ENCODE measurements at regions not wholly inside any gene's neighbourhood (a gene's known extent, or its start where the extent isn't known, plus 50 kb on each side); places are given as distances from the start of the nearest gene placed in this dataset.
A peak's percentile ranks its signal among the peaks of the same experiment; 100 is the strongest.

GRCh38 chr2:45168711-45169338 is 159.6 kb upstream of the SIX2 start:
- H3K4me3 Mint-ChIP-seq (ENCODE audit: low read depth): peak overlapping the region; percentile 74
- H3K9me3 Mint-ChIP-seq: no peaks in the 10 kb centered on the region
- DNase-seq (ENCODE audit: low spot score): no peak

GRCh38 chr2:45167920-45168629 is 158.8 kb upstream of the SIX2 start:
- H3K27me3 Mint-ChIP-seq (ENCODE audit: low read depth): peaks cover 70% of the 10 kb centered on the region
- peaks cover 4% of the 10 kb centered on the region for H3K4me1 Mint-ChIP-seq (ENCODE audit: low read depth)
- no peaks in the 10 kb centered on the region for H3K36me3 Mint-ChIP-seq (ENCODE audit: low read depth)
- no peak overlapping the region for H3K27ac Mint-ChIP-seq
- no peaks in the 10 kb centered on the region for H3K9me3 Mint-ChIP-seq
- peak overlapping the region; percentile 74 for H3K4me3 Mint-ChIP-seq (ENCODE audit: low read depth)
- no peak for DNase-seq (ENCODE audit: low spot score)
- intact Hi-C loops (cut with micrococcal nuclease): loop anchor here (2.0 to 5.0 kb wide), 3 partner anchors 157 to 361 kb away; partner anchors contain the start of gene SIX3

More at GRCh38 chr2:45168711-45169338, 159.6 kb upstream of the SIX2 start:
- no peak overlapping the region for H3K27ac Mint-ChIP-seq
- intact Hi-C loops (cut with micrococcal nuclease): loop anchor here (2.0 to 5.0 kb wide), 3 partner anchors 158 to 362 kb away; partner anchors contain the start of gene SIX3
- H3K36me3 Mint-ChIP-seq (ENCODE audit: low read depth): no peaks in the 10 kb centered on the region
- peaks cover 74% of the 10 kb centered on the region for H3K27me3 Mint-ChIP-seq (ENCODE audit: low read depth)
- H3K4me1 Mint-ChIP-seq (ENCODE audit: low read depth): peaks cover 4% of the 10 kb centered on the region

GRCh38 chr2:45166229-45166890 is 157.1 kb upstream of the SIX2 start:
- DNase-seq (ENCODE audit: low spot score): no peak
- Mint-ChIP-seq H3K27me3 (ENCODE audit: low read depth) (peaks cover 60% of the 10 kb centered on the region), H3K4me3 (ENCODE audit: low read depth) (no peak overlapping the region), H3K36me3 (ENCODE audit: low read depth) (no peaks in the 10 kb centered on the region), H3K9me3 (no peaks in the 10 kb centered on the region), H3K27ac (no peak overlapping the region), H3K4me1 (ENCODE audit: low read depth) (peaks cover 4% of the 10 kb centered on the region)
- intact Hi-C loops (cut with micrococcal nuclease): loop anchor here (5.0 kb wide), 2 partner anchors 224 to 359 kb away; partner anchors contain the start of gene SIX3

- no peak for DNase-seq (ENCODE audit: low spot score)
- Mint-ChIP-seq H3K27me3 (ENCODE audit: low read depth) (peaks cover 47% of the 10 kb centered on the region), H3K9me3 (no peaks in the 10 kb centered on the region), H3K36me3 (ENCODE audit: low read depth) (no peaks in the 10 kb centered on the region), H3K4me1 (ENCODE audit: low read depth) (no peaks in the 10 kb centered on the region), H3K4me3 (ENCODE audit: low read depth) (no peak overlapping the region), H3K27ac (no peak overlapping the region)
- intact Hi-C loops (cut with micrococcal nuclease): no loop called here
Measured at GRCh38 chr2:45162711-45163110, 153.5 kb upstream of the SIX2 start.

- intact Hi-C loops (cut with micrococcal nuclease): no loop called here
- no peak for DNase-seq (ENCODE audit: low spot score)
- Mint-ChIP-seq H3K27me3 (ENCODE audit: low read depth) (peaks cover 9% of the 10 kb centered on the region), H3K9me3 (no peaks in the 10 kb centered on the region), H3K36me3 (ENCODE audit: low read depth) (no peaks in the 10 kb centered on the region), H3K4me1 (ENCODE audit: low read depth) (no peaks in the 10 kb centered on the region), H3K27ac (no peak overlapping the region), H3K4me3 (ENCODE audit: low read depth) (no peak overlapping the region)
Measured at GRCh38 chr2:45156605-45157004, 147.4 kb upstream of the SIX2 start.

- H3K4me3 Mint-ChIP-seq (ENCODE audit: low read depth): no peak overlapping the region
- DNase-seq (ENCODE audit: low spot score): no peak
- H3K36me3 Mint-ChIP-seq (ENCODE audit: low read depth): no peaks in the 10 kb centered on the region
- H3K4me1 Mint-ChIP-seq (ENCODE audit: low read depth): no peaks in the 10 kb centered on the region
- H3K9me3 Mint-ChIP-seq: no peaks in the 10 kb centered on the region
- peaks cover 6% of the 10 kb centered on the region for H3K27me3 Mint-ChIP-seq (ENCODE audit: low read depth)
- intact Hi-C loops (cut with micrococcal nuclease): no loop called here
- no peak overlapping the region for H3K27ac Mint-ChIP-seq
Measured at GRCh38 chr2:45154606-45155155, 145.4 kb upstream of the SIX2 start.

- Mint-ChIP-seq H3K27me3 (ENCODE audit: low read depth) (peaks cover 6% of the 10 kb centered on the region), H3K4me3 (ENCODE audit: low read depth) (no peak overlapping the region), H3K27ac (no peak overlapping the region), H3K4me1 (ENCODE audit: low read depth) (no peaks in the 10 kb centered on the region), H3K9me3 (no peaks in the 10 kb centered on the region), H3K36me3 (ENCODE audit: low read depth) (no peaks in the 10 kb centered on the region)
- no peak for DNase-seq (ENCODE audit: low spot score)
- intact Hi-C loops (cut with micrococcal nuclease): no loop called here
Measured at GRCh38 chr2:45154144-45154543, 144.9 kb upstream of the SIX2 start.

- intact Hi-C loops (cut with micrococcal nuclease): no loop called here
- no peak overlapping the region for H3K4me3 Mint-ChIP-seq (ENCODE audit: low read depth)
- no peak for DNase-seq (ENCODE audit: low spot score)
- H3K27me3 Mint-ChIP-seq (ENCODE audit: low read depth): peaks cover 10% of the 10 kb centered on the region
- no peaks in the 10 kb centered on the region for H3K4me1 Mint-ChIP-seq (ENCODE audit: low read depth)
- H3K36me3 Mint-ChIP-seq (ENCODE audit: low read depth): no peaks in the 10 kb centered on the region
- H3K27ac Mint-ChIP-seq: no peak overlapping the region
- no peaks in the 10 kb centered on the region for H3K9me3 Mint-ChIP-seq
Measured at GRCh38 chr2:45153121-45153520, 143.9 kb upstream of the SIX2 start.

GRCh38 chr2:45152691-45153090 is 143.4 kb upstream of the SIX2 start:
- DNase-seq (ENCODE audit: low spot score): no peak
- H3K4me1 Mint-ChIP-seq (ENCODE audit: low read depth): no peaks in the 10 kb centered on the region
- H3K9me3 Mint-ChIP-seq: no peaks in the 10 kb centered on the region
- peaks cover 12% of the 10 kb centered on the region for H3K27me3 Mint-ChIP-seq (ENCODE audit: low read depth)
- intact Hi-C loops (cut with micrococcal nuclease): no loop called here
- no peak overlapping the region for H3K4me3 Mint-ChIP-seq (ENCODE audit: low read depth)
- H3K36me3 Mint-ChIP-seq (ENCODE audit: low read depth): no peaks in the 10 kb centered on the region
- no peak overlapping the region for H3K27ac Mint-ChIP-seq

GRCh38 chr2:45145073-45145899 is 136.0 kb upstream of the SIX2 start:
- peaks cover 48% of the 10 kb centered on the region for H3K27me3 Mint-ChIP-seq (ENCODE audit: low read depth)

GRCh38 chr2:45141883-45142866 is 132.9 kb upstream of the SIX2 start:
- Mint-ChIP-seq H3K36me3 (ENCODE audit: low read depth) (no peaks in the 10 kb centered on the region), H3K9me3 (no peaks in the 10 kb centered on the region), H3K4me3 (ENCODE audit: low read depth) (no peak overlapping the region), H3K27me3 (ENCODE audit: low read depth) (peaks cover 39% of the 10 kb centered on the region), H3K4me1 (ENCODE audit: low read depth) (no peaks in the 10 kb centered on the region), H3K27ac (no peak overlapping the region)
- intact Hi-C loops (cut with micrococcal nuclease): no loop called here
- DNase-seq (ENCODE audit: low spot score): no peak

More at GRCh38 chr2:45145073-45145899, 136.0 kb upstream of the SIX2 start:
- no peak overlapping the region for H3K27ac Mint-ChIP-seq
- intact Hi-C loops (cut with micrococcal nuclease): no loop called here
- H3K4me3 Mint-ChIP-seq (ENCODE audit: low read depth): no peak overlapping the region
- DNase-seq (ENCODE audit: low spot score): no peak
- H3K4me1 Mint-ChIP-seq (ENCODE audit: low read depth): no peaks in the 10 kb centered on the region
- H3K9me3 Mint-ChIP-seq: no peaks in the 10 kb centered on the region
- H3K36me3 Mint-ChIP-seq (ENCODE audit: low read depth): no peaks in the 10 kb centered on the region

Measured in activated T-helper 2 cell treated with anti-CD3 and anti-CD28 coated beads, Interferon-gamma antibody, Interleukin-2, Interleukin-4, amounts not matched to agents 10 μg/mL and 5 μg/mL and 100 μg/mL, durations not matched to agents 14 hours and 24 hours and 36 hours (primary cell).